ENCODE measurements at regions not wholly inside any gene's neighbourhood (a gene's known extent, or its start where the extent isn't known, plus 50 kb on each side); places are given as distances from the start of the nearest gene placed in this dataset.
"Not testable (repeated sequence)": the region's sequence is repeated elsewhere in the genome, so short reads cannot be mapped to it uniquely, and the experiment has no call there.

GRCh38 chr6:155795173-155795796 is 339.6 kb upstream of the NOX3 start:
- no peak for DNase-seq

- no peak for DNase-seq
Measured at GRCh38 chr6:155791891-155792290, 336.3 kb upstream of the NOX3 start.

- DNase-seq = no peak
Measured at GRCh38 chr6:155791186-155791585, 335.5 kb upstream of the NOX3 start.

GRCh38 chr6:155787168-155787567 is 331.5 kb upstream of the NOX3 start:
- DNase-seq = no peak

GRCh38 chr6:155786528-155786927 is 330.9 kb upstream of the NOX3 start:
- DNase-seq = no peak

GRCh38 chr6:155782739-155783459 is 327.3 kb upstream of the NOX3 start:
- DNase-seq = no peak

- no peak for DNase-seq
Measured at GRCh38 chr6:155782320-155782731, 326.7 kb upstream of the NOX3 start.

- DNase-seq = no peak
Measured at GRCh38 chr6:155779456-155779855, 323.8 kb upstream of the NOX3 start.

- no peak for DNase-seq
Measured at GRCh38 chr6:155778336-155778735, 322.7 kb upstream of the NOX3 start.

GRCh38 chr6:155771822-155772221 is 316.2 kb upstream of the NOX3 start:
- no peak for DNase-seq

- no peak for DNase-seq
Measured at GRCh38 chr6:155770856-155771255, 315.2 kb upstream of the NOX3 start.

GRCh38 chr6:155770313-155770712 is 314.7 kb upstream of the NOX3 start:
- no peak for DNase-seq

- DNase-seq = no peak
Measured at GRCh38 chr6:155765275-155766194, 309.9 kb upstream of the NOX3 start.

- no peak for DNase-seq
Measured at GRCh38 chr6:155762649-155763048, 307.0 kb upstream of the NOX3 start.

- no peak for DNase-seq
Measured at GRCh38 chr6:155755452-155755851, 299.8 kb upstream of the NOX3 start.

- DNase-seq = not testable (repeated sequence)
Measured at GRCh38 chr6:155748778-155749177, 293.1 kb upstream of the NOX3 start.

- no peak for DNase-seq
Measured at GRCh38 chr6:155747491-155747890, 291.9 kb upstream of the NOX3 start.

- no peak for DNase-seq
Measured at GRCh38 chr6:155740781-155741399, 285.3 kb upstream of the NOX3 start.

GRCh38 chr6:155738602-155739105 is 283.0 kb upstream of the NOX3 start:
- DNase-seq = no peak

- DNase-seq = no peak
Measured at GRCh38 chr6:155717374-155717773, 261.7 kb upstream of the NOX3 start.

GRCh38 chr6:155710704-155711103 is 255.1 kb upstream of the NOX3 start:
- no peak for DNase-seq

GRCh38 chr6:155709262-155709661 is 253.6 kb upstream of the NOX3 start:
- no peak for DNase-seq

GRCh38 chr6:155708100-155708499 is 252.5 kb upstream of the NOX3 start:
- no peak for DNase-seq
